Erythroblast (primary cell): ENCODE measurements at regions not wholly inside any gene's neighbourhood (a gene's known extent, or its start where the extent isn't known, plus 50 kb on each side); places are given as distances from the start of the nearest gene placed in this dataset.

Experiments
- DNase-seq, 2 experiments: peaks; one replicate each; lab custom pipeline; 2025; lab: John Stamatoyannopoulos, UW
- GATA1 ChIP-seq: IDR thresholded peaks from 2 replicates; pipeline ENCODE4 v1.6.1; 2011; ENCODE audit warnings: low read depth, mild to moderate bottlenecking, control low read depth, low read length, moderate library complexity
- POLR2A ChIP-seq: IDR thresholded peaks from 2 replicates; pipeline ENCODE4 v1.6.1; 2011; ENCODE audit warnings: mild to moderate bottlenecking, low read length

DNA sequence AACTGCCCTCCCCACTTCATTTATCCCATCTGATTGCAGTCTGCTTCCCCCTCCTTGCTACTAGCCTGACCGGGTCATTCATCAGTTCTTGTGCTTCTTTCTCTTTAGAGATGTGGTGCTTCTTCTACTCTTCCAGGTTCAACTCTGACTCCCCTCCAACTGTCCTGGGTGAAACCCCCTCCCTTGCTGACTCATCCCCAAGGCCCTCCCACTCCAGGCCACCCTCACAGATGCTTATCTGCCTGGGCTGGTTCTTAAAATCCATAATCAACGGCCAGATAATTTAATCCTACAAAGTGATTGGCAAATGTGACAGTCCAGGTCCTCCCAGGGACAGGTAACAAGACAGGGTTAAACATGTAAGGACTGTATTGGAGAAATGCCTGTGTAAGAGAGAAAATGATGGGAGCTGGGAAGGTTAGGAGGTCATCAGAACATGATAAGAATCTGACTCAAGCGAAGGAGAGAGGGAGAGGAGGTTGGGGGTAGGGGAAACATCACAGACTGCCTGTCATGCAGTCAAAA, 182.8 kb upstream of the C1QTNF7 start:
- peak in 1 of 2 experiments; percentile 5 for DNase-seq
- TF ChIP-seq GATA1 (no peak), POLR2A (no peak)

DNA sequence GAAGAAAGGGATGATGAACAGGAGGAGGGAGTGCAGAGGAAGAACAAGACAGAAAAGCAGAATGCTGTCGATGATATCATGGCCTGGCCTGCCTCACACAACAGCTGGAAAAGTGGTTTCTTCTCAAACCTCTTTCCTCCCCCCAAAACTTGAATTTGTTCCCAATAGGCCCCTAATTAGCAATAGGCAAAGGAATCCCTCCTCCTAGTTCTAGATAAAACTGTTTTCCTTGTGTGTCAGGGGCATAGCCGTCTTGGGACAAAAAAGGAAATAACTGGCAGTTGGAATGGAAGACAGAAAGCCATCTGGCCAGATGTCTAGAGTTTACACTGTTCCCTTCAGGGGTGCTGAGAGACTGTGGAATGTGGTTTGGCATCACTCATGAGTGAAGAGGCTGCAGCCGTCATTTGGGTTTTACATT, 177.8 kb upstream of the C1QTNF7 start:
- no peak for TF ChIP-seq GATA1
- no peak for TF ChIP-seq POLR2A
- DNase-seq, result no peak

DNA sequence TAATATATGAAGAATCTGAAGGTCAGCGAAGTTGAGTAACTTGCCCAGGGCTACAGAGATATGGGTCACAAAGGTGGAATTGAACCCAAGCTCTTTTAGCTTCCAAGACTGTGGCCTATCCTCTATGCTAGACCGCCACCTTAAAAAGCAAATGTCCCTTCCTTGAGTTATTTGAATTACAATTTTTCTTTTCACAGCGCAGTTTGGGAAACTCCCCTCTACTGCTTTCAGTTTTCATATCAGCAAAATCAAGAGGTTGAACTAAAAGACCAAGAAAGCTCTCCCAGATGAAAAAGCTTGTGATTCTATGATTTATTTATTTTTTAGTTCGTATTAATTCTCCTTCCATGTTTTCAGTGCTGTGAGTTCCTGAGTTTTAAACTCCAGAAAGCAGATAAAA, 174.5 kb upstream of the C1QTNF7 start:
- DNase-seq, result no peak
- TF ChIP-seq POLR2A (no peak), GATA1 (no peak)

DNA sequence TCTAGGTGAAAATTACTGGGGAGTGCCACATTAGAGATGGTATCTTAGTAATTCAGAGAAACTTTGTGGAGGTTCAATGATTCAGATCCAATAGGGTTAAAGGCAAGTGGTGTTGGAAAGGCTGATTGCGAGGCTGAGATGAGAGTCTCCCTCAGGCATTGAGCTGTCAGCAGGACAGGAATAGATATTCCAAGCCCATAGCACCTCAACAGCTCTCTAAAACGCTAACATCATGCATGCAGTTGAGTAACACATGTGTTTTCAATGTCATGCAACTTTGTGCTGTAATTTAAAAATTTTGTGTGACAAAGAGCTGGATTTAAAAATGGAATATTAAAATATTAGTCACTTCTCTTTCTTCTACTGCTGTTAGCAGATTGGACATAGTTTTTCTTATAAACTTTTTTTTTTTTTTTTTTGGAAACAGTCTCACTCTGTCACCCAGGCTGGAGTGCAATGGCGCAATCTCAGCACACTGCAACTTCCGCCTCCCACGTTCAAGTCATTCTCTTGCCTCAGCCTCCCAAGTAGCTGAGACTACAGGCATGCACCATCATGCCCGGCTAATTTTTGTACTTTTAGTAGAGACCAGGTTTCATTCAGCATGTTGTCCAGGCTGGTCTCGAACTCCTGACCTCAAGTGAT, 173.5 kb upstream of the C1QTNF7 start:
- no peak for DNase-seq
- no peak for TF ChIP-seq GATA1
- no peak for TF ChIP-seq POLR2A

DNA sequence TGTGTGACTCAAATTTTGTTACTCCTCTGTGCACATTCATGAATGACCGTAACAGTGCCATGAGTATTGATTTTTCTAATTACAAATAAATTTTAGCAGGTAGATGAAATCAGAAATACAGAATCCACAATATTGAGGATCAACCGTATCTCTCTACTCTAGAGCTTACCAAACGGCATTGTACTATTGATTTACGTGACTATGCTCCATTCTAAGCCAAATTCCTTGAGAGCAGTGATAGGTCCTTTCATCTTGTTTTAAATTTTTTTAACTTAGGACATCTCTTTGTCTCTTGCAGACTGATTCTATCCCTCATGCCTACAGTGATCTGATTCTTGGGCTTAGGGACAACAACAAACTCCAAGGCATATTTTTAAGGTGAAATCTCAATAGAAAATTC, 172.3 kb upstream of the C1QTNF7 start:
- TF ChIP-seq GATA1, result no peak
- no peak for TF ChIP-seq POLR2A
- no peak for DNase-seq

DNA sequence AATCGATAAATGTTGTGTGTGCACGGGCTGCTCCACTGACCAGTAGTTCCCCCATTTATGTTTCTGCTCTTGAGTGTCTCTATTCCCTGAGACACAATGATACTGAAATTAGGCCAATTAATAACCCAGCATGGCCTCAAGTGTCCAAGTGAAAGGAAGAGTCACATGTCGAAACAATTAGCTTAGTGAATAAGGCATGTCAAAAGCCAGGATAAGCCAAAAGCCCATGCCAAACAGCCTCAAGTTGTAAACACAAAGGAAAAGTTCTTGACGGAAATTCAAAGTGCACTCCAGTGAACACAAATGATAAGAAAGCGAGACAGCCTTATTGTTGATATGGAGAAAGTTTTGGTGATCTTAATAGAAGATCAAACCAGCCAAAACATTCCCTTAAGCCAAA, 167.1 kb upstream of the C1QTNF7 start:
- no peak for TF ChIP-seq POLR2A
- DNase-seq, result no peak

DNA sequence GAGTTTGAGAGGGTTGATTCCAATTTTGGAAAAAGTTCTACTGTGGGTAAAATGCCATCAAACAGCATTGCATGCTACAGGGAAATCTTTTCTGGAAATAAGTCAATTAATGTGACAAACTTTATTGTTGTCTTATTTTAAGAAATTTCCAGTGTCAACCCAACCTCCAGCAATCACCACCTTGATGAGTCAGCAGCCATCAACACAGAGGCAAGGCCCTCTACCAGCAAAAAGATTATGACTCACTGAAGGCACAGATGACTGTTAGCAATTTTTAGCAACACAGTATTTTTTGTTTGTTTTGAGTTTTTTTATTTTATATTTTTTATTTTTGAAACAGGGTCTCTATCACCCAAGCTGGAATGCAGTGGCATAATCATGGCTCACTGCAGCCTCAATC, 165.4 kb upstream of the C1QTNF7 start:
- DNase-seq, result no peak
- TF ChIP-seq POLR2A (no peak), GATA1 (no peak)

DNA sequence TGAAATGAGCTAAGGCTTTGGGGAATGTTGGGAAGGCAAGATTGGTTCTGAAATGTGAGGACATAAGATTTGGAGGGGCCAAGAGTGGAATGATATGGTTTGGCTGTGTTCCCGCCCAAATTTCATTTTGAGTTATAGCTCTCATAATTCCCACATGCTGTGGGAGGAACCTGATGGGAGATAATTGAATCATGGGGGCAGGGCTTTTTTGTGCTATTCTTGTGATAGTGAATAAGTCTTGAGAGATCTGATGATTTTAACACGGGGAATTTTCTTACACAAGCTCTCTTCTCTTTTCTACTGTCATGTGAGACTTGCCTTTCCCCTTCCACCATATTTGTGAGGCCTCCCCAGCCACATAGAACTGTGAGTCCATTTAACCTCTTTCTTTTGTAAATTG, 157.6 kb upstream of the C1QTNF7 start:
- no peak for DNase-seq
- TF ChIP-seq POLR2A, result no peak
- TF ChIP-seq GATA1, result no peak

DNA sequence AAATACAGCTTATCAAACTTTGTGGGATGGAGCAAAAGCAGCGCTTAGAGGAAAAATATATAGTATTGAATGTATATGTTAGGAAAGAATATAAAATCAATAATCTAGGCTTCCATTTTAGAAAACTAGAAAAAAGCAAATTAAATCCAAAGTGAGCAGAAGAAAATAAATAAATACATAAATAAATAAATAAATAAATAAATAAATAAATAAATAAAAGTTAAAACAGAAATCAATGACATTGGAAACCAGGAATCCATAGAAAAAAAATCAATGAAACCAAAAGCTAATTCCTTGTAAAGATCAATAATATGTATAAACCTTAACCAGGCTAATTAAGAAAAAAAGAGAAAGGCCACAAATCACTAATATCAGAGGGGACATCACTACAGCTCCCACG, 141.8 kb upstream of the C1QTNF7 start:
- TF ChIP-seq GATA1, result no peak
- no peak for DNase-seq

DNA sequence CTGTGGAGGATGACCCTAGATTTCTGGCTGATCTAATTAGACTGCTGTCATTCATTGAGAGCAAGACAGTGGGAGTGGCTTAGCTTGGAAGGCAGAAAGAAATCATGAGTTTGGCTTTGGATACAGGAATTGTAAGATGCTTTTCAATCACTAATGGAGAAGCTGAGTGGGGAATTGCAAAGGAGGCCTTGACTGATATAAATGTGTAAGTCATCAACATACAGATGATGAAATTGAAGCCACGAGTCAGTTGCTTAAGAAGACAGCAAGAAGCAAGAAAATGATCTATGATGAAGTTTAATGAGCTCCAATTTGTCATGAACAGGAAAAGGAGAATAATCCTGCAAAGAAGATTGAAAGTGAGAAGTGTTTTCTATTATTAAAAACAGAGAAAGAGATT, 136.7 kb upstream of the C1QTNF7 start:
- no peak for TF ChIP-seq GATA1
- no peak for TF ChIP-seq POLR2A
- no peak for DNase-seq

DNA sequence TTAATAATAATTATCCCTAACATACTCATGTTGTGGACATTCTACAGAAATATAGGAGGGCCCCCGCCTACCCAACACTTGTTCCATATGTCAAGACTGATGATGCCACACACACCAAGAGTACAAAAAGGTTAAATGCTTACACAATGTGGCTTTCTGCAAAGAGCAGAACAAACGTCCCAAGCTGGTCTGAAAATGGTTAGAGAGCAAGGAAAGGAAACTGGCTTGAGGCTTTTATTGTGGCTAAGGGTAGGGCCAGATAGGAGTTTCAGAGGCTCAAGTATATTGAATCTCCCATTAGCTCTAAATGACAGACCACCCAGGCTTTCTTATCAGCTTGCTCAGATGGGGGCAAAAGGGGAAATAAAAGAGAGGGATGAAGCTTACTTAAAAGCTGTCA, 134.1 kb upstream of the C1QTNF7 start:
- TF ChIP-seq GATA1, result no peak
- TF ChIP-seq POLR2A, result no peak

DNA sequence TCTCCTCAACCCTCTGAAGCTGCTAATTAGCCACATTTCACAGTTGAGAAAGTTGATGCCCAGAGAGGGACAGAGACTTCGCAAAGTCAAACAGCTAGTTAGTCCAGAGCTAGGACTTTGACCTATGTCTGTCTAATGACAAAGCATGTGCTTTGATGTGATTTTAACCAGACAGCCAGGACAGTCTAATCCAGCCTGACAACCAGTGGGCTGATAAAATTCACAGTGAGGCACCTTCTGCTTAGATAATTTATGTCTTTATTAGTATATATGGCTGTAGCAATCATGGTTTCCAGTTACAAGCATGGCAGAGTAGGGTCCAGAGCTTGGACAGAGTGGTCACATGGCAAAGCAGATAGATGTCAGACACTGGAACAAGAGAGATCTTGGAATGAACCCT, 133.6 kb upstream of the C1QTNF7 start:
- DNase-seq, result no peak
- no peak for TF ChIP-seq GATA1
- TF ChIP-seq POLR2A, result no peak

More for the DNA sequence above, 134.1 kb upstream of the C1QTNF7 start:
- DNase-seq, result no peak

DNA sequence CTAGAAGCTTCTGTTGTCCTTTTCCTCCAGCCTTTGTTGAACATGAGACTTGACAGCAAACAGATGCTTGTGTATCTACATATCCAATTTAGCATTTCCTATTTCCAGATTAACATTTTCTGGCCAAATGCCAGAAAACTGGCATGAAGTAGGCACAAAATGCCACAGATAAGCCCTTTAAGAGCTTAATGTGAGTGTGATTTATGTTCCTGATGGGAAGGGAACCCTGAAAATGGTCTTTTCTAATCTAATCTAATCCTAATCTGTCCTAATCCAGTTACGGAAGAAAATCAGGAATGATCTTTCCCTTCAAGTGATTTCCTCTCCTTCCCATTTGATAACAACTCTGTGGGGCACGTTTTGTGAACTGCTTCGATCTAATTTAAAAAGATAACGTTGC, 133.0 kb upstream of the C1QTNF7 start:
- no peak for TF ChIP-seq POLR2A
- no peak for TF ChIP-seq GATA1

DNA sequence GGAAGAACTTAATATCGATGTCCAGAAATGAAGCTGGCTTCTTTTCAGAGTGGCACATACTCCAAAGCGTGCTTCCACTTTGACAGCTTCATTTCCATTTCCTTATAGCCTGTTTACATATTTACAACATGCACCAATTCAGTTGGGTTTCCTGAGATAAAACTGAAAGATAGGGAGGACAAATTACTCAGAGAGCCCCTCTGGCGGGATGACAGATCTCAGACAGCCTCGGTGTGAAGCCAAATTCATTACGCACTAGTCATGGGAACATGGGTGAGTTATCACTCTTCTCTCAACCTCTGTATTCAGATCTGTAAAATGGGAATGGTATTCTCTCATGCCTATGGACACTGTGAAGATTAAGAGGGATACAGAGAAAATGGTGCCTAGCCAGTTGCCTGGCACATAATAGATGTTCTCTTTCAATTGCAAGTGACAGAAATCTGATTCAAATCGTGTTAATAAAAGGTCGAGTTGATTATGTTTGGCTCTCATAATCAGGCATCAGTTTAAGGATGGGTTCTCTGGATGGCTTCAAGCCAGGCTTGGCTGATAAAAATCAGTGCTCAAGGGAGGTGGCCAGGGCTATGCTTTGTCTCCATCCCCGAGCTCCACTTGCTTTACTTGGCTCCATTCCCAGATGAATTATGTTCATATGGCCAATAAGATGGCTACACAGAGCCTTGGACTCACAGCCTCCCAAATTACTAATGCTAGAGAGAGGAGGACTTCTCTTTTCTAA, 132.2 kb upstream of the C1QTNF7 start:
- no peak for TF ChIP-seq GATA1
- TF ChIP-seq POLR2A, result no peak
- no peak for DNase-seq

More for the DNA sequence above, 133.0 kb upstream of the C1QTNF7 start:
- no peak for DNase-seq
